ENCODE measurements at regions not wholly inside any gene's neighbourhood (a gene's known extent, or its start where the extent isn't known, plus 50 kb on each side); places are given as distances from the start of the nearest gene placed in this dataset.

- DNase-seq (ENCODE audit: low spot score in 2 of 2) = no peak
- Histone ChIP-seq H3K36me3 (no peaks in the 10 kb centered on the region), H3K27ac (no peak overlapping the region), H3K27me3 (no peaks in the 10 kb centered on the region), H3K4me1 (peaks cover 0 to 4% of the 10 kb centered on the region in 2 donors), H3K9me3 (no peaks in the 10 kb centered on the region), H3K4me3 (no peak overlapping the region)
- intact Hi-C loops (cut with DNase I; ENCODE audit: low total_unique reads) = no loop called here
- TF ChIP-seq CTCF (IDR thresholded peaks at IDR 0.05) (no peak), POLR2A (IDR thresholded peaks at IDR 0.05) (no peak), POLR2AphosphoS5 (IDR thresholded peaks at IDR 0.05) (no peak)
Observed at GRCh38 chr14:98958632-98959031, 313.4 kb downstream of the BCL11B start.

- H3K4me1 ChIP-seq = peaks cover 0 to 4% of the 10 kb centered on the region in 2 donors
- H3K36me3 ChIP-seq = no peaks in the 10 kb centered on the region
- DNase-seq (ENCODE audit: low spot score in 2 of 2) = no peak
- no peaks in the 10 kb centered on the region for H3K9me3 ChIP-seq
- TF ChIP-seq POLR2A (IDR thresholded peaks at IDR 0.05) (no peak), POLR2AphosphoS5 (IDR thresholded peaks at IDR 0.05) (no peak), CTCF (IDR thresholded peaks at IDR 0.05) (no peak)
- intact Hi-C loops (cut with DNase I; ENCODE audit: low total_unique reads) = no loop called here
- no peaks in the 10 kb centered on the region for H3K27me3 ChIP-seq
- no peak overlapping the region for H3K4me3 ChIP-seq
- H3K27ac ChIP-seq = no peak overlapping the region
Observed at GRCh38 chr14:98959410-98959809, 312.6 kb downstream of the BCL11B start.

GRCh38 chr14:98959958-98960616, 311.9 kb downstream of the BCL11B start:
- Histone ChIP-seq H3K4me1 (peaks cover 0 to 4% of the 10 kb centered on the region in 2 donors), H3K27me3 (no peaks in the 10 kb centered on the region), H3K4me3 (no peak overlapping the region), H3K9me3 (no peaks in the 10 kb centered on the region), H3K36me3 (no peaks in the 10 kb centered on the region), H3K27ac (no peak overlapping the region)
- no peak for TF ChIP-seq POLR2A (IDR thresholded peaks at IDR 0.05)
- TF ChIP-seq POLR2AphosphoS5 (IDR thresholded peaks at IDR 0.05) = no peak
- TF ChIP-seq CTCF (IDR thresholded peaks at IDR 0.05) = no peak
- intact Hi-C loops (cut with DNase I; ENCODE audit: low total_unique reads) = no loop called here
- peak in 1 of 2 donors; percentile 53 for DNase-seq (ENCODE audit: low spot score in 2 of 2)

GRCh38 chr14:98960617-98961013, 311.4 kb downstream of the BCL11B start:
- Histone ChIP-seq H3K27me3 (no peaks in the 10 kb centered on the region), H3K9me3 (no peaks in the 10 kb centered on the region), H3K27ac (no peak overlapping the region), H3K36me3 (no peaks in the 10 kb centered on the region), H3K4me3 (no peak overlapping the region), H3K4me1 (peaks cover 0 to 4% of the 10 kb centered on the region in 2 donors)
- intact Hi-C loops (cut with DNase I; ENCODE audit: low total_unique reads) = no loop called here
- no peak for DNase-seq (ENCODE audit: low spot score in 2 of 2)
- TF ChIP-seq CTCF (IDR thresholded peaks at IDR 0.05) = no peak
- TF ChIP-seq POLR2AphosphoS5 (IDR thresholded peaks at IDR 0.05) = no peak
- TF ChIP-seq POLR2A (IDR thresholded peaks at IDR 0.05) = no peak

GRCh38 chr14:98961191-98961590, 310.8 kb downstream of the BCL11B start:
- intact Hi-C loops (cut with DNase I; ENCODE audit: low total_unique reads) = no loop called here

More at GRCh38 chr14:98961191-98961590, 310.8 kb downstream of the BCL11B start:
- H3K4me3 ChIP-seq = no peak overlapping the region
- no peaks in the 10 kb centered on the region for H3K36me3 ChIP-seq
- peaks cover 0 to 4% of the 10 kb centered on the region in 2 donors for H3K4me1 ChIP-seq
- DNase-seq (ENCODE audit: low spot score in 2 of 2) = no peak
- TF ChIP-seq POLR2AphosphoS5 (IDR thresholded peaks at IDR 0.05) (no peak), CTCF (IDR thresholded peaks at IDR 0.05) (no peak), POLR2A (IDR thresholded peaks at IDR 0.05) (no peak)
- no peak overlapping the region for H3K27ac ChIP-seq
- H3K27me3 ChIP-seq = no peaks in the 10 kb centered on the region
- H3K9me3 ChIP-seq = no peaks in the 10 kb centered on the region

All from breast epithelium (tissue), 4 donors.